ENCODE measurements at regions not wholly inside any gene's neighbourhood (a gene's known extent, or its start where the extent isn't known, plus 50 kb on each side); places are given as distances from the start of the nearest gene placed in this dataset.

DNA sequence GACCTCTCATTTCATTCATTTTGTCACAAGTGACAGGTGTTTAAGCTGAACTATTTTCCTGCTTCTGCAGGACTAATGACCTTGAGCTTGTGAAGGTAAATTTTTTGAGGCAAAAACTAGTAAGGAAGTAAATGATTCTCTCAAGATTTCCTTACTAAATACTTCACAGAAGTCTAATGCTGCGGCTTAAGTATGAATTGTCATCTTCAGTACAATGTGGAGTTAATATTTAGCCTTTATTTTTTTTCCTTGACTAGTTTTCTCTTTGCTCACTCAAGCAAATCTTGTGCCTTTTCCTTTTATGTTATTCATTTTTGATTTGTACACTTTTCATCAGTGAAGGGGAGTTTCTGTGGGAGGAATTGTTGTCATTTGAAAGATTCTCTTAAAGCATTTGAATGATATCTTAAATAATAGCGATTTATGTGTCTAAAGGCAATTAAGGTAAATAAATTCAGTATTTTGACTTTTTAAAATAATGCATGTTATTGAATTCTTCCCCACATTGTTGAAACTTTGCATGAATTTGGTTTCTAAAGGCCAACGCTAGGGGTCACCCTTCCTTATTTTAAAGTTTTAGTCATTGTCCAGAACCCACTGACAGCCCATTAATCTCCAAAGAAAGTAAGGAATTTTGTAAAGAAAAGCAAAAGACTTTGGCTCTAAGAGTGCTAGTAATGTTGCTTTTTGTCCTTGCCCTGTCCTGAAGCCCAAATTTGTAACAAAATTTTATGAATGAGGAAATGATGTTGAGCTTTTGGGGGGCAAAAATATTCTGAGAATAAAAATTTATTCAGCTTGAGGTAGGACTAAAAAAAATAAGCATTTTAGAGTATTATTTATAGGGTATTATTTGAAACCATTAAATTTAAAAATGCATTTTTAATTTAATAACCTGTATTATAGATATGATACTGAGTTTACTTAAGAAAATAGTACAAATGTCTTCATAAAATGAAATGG lies 157.4 kb upstream of the LAMA2 start (continued):
- TF ChIP-seq, protein P1, sequence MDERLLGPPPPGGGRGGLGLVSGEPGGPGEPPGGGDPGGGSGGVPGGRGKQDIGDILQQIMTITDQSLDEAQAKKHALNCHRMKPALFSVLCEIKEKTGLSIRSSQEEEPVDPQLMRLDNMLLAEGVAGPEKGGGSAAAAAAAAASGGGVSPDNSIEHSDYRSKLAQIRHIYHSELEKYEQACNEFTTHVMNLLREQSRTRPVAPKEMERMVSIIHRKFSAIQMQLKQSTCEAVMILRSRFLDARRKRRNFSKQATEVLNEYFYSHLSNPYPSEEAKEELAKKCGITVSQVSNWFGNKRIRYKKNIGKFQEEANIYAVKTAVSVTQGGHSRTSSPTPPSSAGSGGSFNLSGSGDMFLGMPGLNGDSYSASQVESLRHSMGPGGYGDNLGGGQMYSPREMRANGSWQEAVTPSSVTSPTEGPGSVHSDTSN (CRISPR knock-in tag; IDR thresholded peaks at IDR 0.05; ENCODE audit: low read depth): no peak
- TF ChIP-seq, protein P1 (tag; conservative IDR thresholded peaks at IDR 0.05; ENCODE audit: low read depth): peak; percentile 62
- TF ChIP-seq, protein P2, sequence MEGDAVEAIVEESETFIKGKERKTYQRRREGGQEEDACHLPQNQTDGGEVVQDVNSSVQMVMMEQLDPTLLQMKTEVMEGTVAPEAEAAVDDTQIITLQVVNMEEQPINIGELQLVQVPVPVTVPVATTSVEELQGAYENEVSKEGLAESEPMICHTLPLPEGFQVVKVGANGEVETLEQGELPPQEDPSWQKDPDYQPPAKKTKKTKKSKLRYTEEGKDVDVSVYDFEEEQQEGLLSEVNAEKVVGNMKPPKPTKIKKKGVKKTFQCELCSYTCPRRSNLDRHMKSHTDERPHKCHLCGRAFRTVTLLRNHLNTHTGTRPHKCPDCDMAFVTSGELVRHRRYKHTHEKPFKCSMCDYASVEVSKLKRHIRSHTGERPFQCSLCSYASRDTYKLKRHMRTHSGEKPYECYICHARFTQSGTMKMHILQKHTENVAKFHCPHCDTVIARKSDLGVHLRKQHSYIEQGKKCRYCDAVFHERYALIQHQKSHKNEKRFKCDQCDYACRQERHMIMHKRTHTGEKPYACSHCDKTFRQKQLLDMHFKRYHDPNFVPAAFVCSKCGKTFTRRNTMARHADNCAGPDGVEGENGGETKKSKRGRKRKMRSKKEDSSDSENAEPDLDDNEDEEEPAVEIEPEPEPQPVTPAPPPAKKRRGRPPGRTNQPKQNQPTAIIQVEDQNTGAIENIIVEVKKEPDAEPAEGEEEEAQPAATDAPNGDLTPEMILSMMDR (IDR thresholded peaks at IDR 0.05 in 2 of 3, conservative IDR thresholded peaks at IDR 0.05 in 1 of 3; ENCODE audit: insufficient read depth in 2 of 3, low read depth in 1 of 3, low read length in 3 of 3): peak in 2 of 3 experiments; percentile 30 to 35; a peak in 2 of 6 replicates

DNA sequence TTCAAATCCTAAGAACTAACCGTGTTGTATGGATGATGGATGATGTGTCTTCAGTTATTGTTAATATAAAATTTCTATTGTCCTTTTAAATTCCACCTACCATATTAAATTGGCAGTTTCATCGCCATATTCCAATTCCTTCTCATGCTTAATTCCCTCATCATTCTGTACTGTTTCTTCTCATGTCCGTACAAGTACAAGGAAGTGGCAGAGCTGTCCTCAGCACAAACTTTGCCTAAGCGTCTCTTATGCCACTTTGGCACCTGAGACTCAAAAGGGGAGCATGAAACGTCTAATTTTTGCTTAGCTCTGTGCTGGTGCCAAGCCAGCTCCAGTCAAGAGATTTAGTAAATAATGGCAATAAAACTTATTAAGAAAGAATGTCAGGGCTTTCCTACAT lies 158.2 kb upstream of the LAMA2 start:
- FAIRE-seq: no peak
- no peaks in the 10 kb centered on the region for H3K9me3 ChIP-seq (replicated peaks; ENCODE audit: control insufficient read depth, insufficient read depth, low read depth, low read length)
- WGBS (ENCODE audit: insufficient coverage, low coverage, missing lambda C conversion rate): 0% methylated on average over 5 of the region's 5 CpGs
- no peak overlapping the region for H3K9ac ChIP-seq (ENCODE audit: insufficient read depth in 1 of 2, low read depth in 2 of 2, low read length in 2 of 2)
- no peak for DNase-seq (ENCODE audit: extremely low read depth in 1 of 4, low spot score in 3 of 4)
- no peaks in the 10 kb centered on the region for H3K79me2 ChIP-seq (ENCODE audit: control insufficient read depth, insufficient read depth, low read length)
- POLR2A ChIA-PET: no interaction called here
- H3K4me2 ChIP-seq (ENCODE audit: insufficient read depth, low read length): no peak overlapping the region
- no peaks in the 10 kb centered on the region for H4K20me1 ChIP-seq (replicated peaks; ENCODE audit: control insufficient read depth, insufficient read depth, low read length)
- H3K27me3 ChIP-seq (ENCODE audit: control insufficient read depth in 2 of 2, insufficient read depth in 2 of 2, low read length in 2 of 2): no peaks in the 10 kb centered on the region
- H2AFZ ChIP-seq (ENCODE audit: low read depth, low read length): no peak overlapping the region
- H3K27ac ChIP-seq (ENCODE audit: extremely low read depth, low read depth, low read length): no peak overlapping the region
- no TSS peak for BruUV-seq (replicated peaks)
- H3K36me3 ChIP-seq (ENCODE audit: control insufficient read depth, insufficient read depth, low read length): no peaks in the 10 kb centered on the region
- in situ Hi-C loops (cut with MboI): no loop called here
- intact Hi-C loops (cut with micrococcal nuclease): loop anchor here (2.0 kb wide), 1 partner anchor 646 kb away; no protein-coding TSS in a partner anchor
- no peak overlapping the region for H3K4me3 ChIP-seq
- CTCF ChIA-PET (ENCODE audit: low intra/inter-chr PET ratio): no interaction called here
- no peaks in the 10 kb centered on the region for H3K9me1 ChIP-seq (ENCODE audit: control insufficient read depth, insufficient read depth, low read length)
- no peaks in the 10 kb centered on the region for H3K4me1 ChIP-seq (replicated peaks in 1 of 2; ENCODE audit: control insufficient read depth in 2 of 2, insufficient read depth in 2 of 2, low read length in 2 of 2)
- no peak for ATAC-seq
- TF ChIP-seq ZKSCAN3 (CRISPR knock-in tag; IDR thresholded peaks at IDR 0.05) (no peak), ETV1 (tag; conservative IDR thresholded peaks at IDR 0.05; ENCODE audit: low read depth) (no peak), ZNF134 (CRISPR knock-in tag; conservative IDR thresholded peaks at IDR 0.05) (no peak), PHTF2 (CRISPR knock-in tag; IDR thresholded peaks at IDR 0.05) (no peak), SMARCA4 (IDR thresholded peaks at IDR 0.05) (no peak), SAP30 (IDR thresholded peaks at IDR 0.05; ENCODE audit: borderline replicate concordance, insufficient read depth, low read depth, low read length, poor library complexity, severe bottlenecking) (no peak), ZNF780A (CRISPR knock-in tag; IDR thresholded peaks at IDR 0.05) (no peak), ZNF224 (CRISPR knock-in tag; IDR thresholded peaks at IDR 0.05) (no peak)
- TF ChIP-seq, protein P3, sequence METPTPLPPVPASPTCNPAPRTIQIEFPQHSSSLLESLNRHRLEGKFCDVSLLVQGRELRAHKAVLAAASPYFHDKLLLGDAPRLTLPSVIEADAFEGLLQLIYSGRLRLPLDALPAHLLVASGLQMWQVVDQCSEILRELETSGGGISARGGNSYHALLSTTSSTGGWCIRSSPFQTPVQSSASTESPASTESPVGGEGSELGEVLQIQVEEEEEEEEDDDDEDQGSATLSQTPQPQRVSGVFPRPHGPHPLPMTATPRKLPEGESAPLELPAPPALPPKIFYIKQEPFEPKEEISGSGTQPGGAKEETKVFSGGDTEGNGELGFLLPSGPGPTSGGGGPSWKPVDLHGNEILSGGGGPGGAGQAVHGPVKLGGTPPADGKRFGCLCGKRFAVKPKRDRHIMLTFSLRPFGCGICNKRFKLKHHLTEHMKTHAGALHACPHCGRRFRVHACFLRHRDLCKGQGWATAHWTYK (CRISPR knock-in tag; IDR thresholded peaks at IDR 0.05): no peak
